ENCODE measurements at regions not wholly inside any gene's neighbourhood (a gene's known extent, or its start where the extent isn't known, plus 50 kb on each side); places are given as distances from the start of the nearest gene placed in this dataset.
A peak's percentile ranks its signal among the peaks of the same experiment; 100 is the strongest.

DNA sequence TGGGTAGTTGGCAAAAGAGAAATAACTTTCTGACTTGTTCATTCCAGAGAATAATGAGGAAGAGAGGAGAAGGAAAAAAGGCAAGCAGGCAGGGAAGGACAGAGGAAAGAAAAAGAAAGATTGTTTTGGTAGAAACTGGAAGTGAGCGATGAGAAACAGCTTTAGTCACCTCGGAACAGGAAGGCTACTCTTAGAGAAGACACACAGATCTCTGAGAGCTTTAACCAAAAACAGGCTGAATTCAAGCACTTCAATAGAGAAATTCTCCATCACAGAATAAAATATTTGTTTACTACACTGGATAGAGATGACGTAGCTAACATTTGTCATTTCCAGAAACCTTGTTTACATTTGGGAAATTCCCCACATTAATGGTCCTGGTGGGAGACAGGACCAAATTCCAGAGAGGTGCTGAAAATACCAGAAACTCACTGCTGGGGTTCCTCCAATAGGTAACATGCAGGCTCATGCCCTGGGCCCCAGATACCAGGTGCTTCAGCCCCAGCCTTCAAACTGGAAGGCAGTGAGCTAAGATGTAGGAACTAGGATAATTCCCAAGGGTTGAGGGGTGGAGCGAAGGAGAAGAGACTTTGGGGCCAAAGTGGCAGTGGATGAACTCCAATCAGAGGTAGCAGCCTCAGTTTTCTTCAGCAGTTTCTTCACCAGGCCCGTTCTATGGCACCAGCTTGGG is 227.7 kb upstream of the GRAMD2B start:
- DNase-seq (ENCODE audit: low spot score): no peak

DNA sequence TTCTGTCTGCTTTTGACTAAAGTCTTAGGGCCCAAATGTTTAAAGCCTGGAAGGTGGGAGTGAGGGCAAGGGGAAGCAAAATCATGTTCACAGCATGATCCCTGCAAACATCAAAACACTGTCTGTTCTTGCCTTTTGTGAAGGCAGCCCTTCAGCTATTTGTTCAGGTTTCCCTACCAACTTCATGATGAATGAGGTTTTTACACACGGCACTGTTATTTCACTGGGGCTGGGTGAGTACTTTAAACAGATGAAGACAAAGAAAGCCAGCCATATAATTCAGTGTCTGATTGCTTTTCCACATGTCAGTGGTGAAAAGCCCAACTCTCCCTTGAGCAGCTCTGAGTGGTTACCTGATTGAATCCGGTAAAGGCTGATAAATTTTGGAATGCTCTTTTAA is 224.7 kb upstream of the GRAMD2B start:
- DNase-seq (ENCODE audit: low spot score): no peak

DNA sequence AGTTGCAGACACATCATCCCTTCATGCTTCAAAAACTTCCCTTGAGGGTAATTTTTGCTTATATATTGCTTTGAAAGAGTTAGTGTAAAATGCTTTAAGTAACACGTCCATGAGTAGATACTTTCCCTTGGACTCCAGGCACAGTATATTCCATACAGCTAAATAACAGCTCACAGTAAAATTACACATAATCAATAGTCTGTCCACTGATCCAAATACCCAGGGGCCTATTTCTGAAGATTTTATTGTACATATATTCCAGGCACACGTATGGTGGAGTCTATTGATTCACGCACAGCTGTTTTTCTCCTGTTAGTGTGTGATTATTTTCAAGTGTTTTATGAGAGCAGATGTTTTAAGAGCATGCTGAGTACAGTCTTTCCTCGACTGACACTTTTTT is 223.7 kb upstream of the GRAMD2B start:
- no peak for DNase-seq (ENCODE audit: low spot score)

DNA sequence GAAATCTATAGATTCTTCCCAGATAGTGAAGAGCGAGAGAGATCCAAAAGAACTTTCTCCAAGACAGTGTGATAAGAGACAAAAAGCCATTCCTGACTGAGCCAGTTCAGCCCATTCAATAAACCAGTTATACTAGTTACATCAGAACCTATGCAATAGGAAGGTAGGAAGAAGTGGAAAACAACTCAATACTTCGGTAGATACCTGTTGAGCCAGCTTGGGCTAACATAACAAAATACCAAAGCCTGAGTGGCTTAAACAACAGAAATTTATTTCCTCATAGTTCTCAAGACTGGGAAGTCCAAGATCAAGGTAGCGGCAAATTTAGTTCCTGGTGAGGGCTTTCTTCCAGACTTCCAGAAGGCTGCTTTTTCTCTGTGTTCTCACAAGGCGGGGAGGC is 214.5 kb upstream of the GRAMD2B start:
- no peak for DNase-seq (ENCODE audit: low spot score)

DNA sequence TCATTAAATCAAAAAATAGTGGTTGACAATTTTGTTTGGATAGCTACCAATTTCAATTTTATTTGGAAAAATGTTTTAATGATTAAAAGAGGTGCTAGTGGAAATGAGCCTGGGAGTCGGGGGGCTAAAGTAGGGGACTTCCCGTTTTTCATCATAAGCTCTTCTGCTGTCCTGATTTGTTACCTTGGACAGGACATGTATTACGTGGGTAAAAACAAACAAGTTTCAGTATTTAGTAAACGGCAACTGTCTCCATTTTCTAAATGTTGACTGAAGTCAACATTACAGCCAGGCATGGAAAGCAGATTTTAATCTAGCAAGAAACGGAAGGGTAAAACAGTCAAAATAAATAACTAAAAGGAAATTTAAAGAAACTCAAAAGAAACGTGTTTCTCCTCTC is 212.3 kb upstream of the GRAMD2B start:
- DNase-seq (ENCODE audit: low spot score): no peak

GRCh38 chr5:126219616-126220015 is 203.6 kb upstream of the GRAMD2B start:
- no peak for DNase-seq (ENCODE audit: low spot score)

DNA sequence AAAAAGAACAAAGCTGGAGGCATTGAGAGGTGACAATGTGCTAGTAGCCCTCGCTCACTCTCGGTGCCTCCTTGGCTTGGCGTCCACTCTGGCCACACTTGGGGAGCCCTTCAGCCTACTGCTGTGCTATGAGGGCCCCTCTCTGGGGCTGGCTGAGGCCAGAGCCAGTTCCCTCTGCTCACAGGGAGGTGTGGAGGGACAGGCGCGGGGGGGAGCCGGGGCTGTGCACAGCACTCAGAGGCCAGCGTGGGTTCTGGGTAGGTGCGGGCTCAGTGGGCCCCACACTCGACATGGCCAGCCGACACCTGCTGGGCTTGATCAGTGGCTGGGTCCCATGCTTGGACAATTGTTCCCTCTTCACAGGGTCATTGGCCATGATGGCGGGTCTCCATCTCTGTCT is 202.5 kb upstream of the GRAMD2B start:
- no peak for DNase-seq (ENCODE audit: low spot score)

DNA sequence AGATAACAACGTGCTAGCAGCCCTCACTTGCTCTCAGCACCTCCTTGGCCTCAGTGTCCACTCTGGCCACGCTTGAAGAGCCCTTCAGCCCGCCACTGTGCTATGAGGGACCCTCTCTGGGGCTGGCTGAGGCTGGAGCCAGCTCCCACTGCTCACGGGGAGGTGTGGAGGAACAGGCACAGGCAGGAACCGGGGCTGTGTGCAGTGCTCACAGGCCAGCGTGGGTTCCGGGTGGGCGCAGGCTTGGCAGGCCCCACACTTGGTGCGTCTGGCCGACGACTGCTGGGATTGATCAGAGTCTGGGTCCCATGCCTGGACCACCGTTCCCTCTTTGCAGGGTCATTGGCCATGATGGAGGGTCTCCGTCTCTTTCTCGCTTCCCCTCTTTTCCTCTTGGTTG is 194.3 kb upstream of the GRAMD2B start:
- no peak for DNase-seq (ENCODE audit: low spot score)

- DNase-seq (ENCODE audit: low spot score): peak; percentile 20
Observed at GRCh38 chr5:126233256-126233655, 190.0 kb upstream of the GRAMD2B start.

DNA sequence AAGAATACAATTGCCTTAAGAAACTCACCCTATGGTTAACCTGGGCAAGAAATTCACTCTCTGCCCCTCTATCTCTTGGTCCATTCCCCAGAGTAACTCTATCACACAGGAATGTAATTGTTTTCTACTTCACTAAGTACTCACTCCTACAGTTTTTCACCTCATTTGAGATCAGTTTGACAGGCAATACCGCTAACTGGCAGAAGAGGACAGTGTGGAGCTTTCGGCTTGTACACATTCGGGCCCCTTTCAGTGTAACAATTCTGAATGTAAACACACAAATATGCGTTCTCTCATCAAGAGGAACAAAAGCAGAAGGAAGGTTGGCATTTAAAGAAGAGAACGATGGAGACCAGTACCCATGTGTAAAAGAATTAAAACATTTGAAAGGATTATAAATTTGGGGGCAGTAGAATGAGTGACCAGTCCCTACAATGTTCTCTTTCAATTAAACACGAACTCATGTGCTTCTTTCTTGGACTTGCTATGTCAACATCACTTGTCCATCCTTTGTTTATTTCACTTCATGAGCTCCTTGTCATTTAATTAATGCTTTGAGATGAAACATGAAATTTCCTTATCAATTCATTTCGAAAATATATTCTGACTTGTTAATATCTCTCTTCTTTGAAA is 188.5 kb upstream of the GRAMD2B start:
- no peak for DNase-seq (ENCODE audit: low spot score)

DNA sequence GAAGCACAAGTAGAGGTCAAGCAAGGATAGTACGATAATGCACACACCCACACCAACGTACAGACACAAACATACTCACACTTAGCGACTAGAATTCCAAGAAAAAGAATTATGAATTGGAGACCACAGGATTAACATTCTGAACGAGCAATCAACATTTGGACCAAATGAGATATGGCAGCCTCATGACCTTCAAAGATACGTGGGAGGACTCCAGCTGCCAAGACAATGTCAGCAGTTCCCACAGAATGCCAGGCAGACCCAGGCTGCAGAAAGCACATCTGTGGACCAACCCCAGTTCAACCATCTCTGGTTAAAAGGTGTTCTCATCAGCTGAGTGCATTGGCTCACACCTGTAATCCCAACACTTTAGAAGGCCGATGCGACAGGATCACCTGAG is 187.6 kb upstream of the GRAMD2B start:
- DNase-seq (ENCODE audit: low spot score): no peak

- no peak for DNase-seq (ENCODE audit: low spot score)
Observed at GRCh38 chr5:126236994-126237393, 186.2 kb upstream of the GRAMD2B start.

DNA sequence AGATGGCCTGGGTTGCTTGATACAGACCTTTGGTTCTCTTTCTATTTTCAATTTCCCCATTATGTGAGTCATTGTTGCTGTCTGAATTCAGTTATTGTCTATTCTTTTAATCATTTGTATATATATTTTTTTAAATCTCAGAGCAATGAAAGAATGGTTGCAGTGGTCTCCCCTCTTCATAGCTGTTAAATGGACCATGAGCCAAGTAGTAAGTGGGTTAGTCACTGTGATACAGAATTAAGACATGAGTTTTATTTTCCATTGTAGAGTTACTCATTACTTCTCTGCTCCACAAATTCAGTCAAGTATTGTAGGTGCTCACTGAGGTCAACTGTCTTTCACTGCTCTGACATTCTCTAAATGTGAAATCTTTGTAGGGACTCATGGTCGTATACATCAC is 174.6 kb upstream of the GRAMD2B start:
- no peak for DNase-seq (ENCODE audit: low spot score)

DNA sequence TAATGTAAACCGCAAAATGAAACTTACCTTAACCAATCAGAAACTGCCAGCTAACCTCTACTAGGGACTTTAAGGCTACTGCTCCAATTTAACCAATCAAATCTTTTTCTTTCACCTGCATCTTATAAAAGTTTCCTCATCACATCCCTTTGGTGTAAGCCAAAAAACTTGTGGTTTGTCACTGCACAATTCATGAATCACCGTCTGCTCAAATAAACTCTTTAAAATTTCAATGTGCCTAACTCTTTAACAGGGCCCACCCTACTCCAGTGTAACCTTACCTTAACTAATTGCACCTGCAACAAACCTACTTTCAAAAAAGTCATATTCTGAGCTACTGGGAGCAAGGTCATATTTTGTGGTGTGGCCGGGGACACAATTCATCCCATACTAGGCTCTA is 172.2 kb upstream of the GRAMD2B start:
- DNase-seq (ENCODE audit: low spot score): no peak

GRCh38 chr5:126253406-126253805 is 169.8 kb upstream of the GRAMD2B start:
- DNase-seq (ENCODE audit: low spot score): no peak

GRCh38 chr5:126263591-126264184 is 159.5 kb upstream of the GRAMD2B start:
- no peak for DNase-seq (ENCODE audit: low spot score)

DNA sequence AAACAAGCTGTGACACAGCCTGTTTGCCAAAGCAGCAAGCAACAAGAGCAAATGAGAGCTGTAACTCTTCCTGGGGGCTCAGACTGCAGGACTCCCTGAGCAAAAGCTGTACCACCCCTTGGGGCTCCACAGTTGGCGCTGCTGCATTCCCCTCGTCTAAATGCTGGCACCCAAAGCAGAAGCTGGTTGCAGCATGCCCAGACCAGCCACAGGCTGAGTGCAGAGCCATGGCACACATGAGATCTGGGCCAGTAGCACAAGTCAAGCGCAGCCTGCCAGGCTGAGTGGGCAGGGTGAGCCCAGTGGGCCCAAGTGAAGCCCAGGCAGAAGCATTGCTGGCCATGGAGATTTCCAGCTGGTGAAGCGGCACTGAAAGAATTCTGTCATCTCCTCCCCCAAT is 157.3 kb upstream of the GRAMD2B start:
- no peak for DNase-seq (ENCODE audit: low spot score)

GRCh38 chr5:126267438-126267837 is 155.8 kb upstream of the GRAMD2B start:
- DNase-seq (ENCODE audit: low spot score): no peak

DNA sequence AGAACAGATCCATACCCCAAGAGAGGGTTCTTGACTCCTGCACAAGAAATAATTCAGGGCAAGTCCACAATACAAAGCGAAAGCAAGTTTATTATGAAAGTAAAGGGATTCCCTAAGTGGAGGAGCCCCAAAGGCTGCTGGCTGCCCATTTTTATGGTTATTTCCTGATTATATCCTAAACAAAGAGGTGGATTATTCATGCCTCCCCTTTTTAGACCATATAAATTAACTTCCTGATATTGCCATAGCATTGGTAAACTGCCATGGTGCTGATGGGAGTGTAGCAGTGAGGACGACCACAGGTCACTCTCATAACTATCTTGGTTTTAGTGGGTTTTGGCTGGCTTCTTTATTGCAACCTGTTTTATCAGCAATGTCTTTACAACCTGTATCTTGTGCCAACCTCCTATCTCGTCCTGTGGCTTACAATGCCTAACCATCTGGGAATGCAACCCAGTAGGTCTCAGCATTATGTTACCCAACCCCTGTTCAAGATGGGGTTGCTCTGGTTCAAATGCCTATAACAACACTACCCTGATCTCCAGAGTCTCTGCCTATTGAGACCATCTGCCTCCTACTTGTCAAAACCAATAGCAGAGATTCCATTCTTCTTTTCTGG is 154.4 kb upstream of the GRAMD2B start:
- no peak for DNase-seq (ENCODE audit: low spot score)

GRCh38 chr5:126269511-126269910 is 153.7 kb upstream of the GRAMD2B start:
- no peak for DNase-seq (ENCODE audit: low spot score)

GRCh38 chr5:126271141-126271540 is 152.1 kb upstream of the GRAMD2B start:
- no peak for DNase-seq (ENCODE audit: low spot score)

DNA sequence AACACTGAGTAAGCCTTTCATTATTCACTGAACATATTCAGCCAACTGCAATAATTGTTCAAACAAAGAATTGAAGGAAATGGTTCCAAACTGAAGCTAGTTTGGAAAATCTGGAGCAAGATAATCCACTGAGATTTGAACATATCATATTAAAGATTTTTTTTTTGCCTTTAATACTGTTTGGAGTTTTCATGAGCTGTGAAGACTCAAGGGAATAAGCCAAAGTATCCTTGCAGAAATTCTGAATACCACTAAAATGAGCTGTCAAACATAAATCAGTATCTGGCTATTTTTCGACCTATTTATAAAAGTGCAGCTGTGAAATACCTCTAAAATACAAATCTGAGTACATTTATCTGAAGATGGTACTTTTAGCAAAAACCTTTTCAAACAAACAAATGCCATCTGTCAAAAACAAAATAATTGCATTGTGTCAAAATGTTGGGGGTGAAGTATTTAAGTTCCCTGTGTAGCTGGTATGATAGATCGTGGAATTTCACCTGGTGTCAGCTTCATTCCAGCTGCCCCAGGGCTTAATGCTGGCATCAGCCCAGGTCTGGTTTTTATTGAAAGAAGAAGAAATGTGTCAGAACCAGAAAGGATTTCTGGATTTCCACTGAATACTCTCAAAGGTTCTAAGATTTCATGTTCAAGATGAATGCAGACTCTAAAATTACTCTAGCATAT is 149.0 kb upstream of the GRAMD2B start:
- DNase-seq (ENCODE audit: low spot score): peak; percentile 64

Measured in umbilical cord (tissue), 1 donor.